T-helper 22 cell (primary cell): ENCODE measurements at regions not wholly inside any gene's neighbourhood (a gene's known extent, or its start where the extent isn't known, plus 50 kb on each side); places are given as distances from the start of the nearest gene placed in this dataset.
"Not testable (repeated sequence)": the region's sequence is repeated elsewhere in the genome, so short reads cannot be mapped to it uniquely, and the experiment has no call there.

Experiments
- DNase-seq: peaks from one replicate; pipeline ENCODE4 v3.0.0-alpha.2; 2020; ENCODE audit warnings: low read depth

GRCh38 chr3:178359728-178360127 lies 176.5 kb upstream of the KCNMB2 start:
- no peak for DNase-seq

GRCh38 chr3:178363048-178363447 lies 173.2 kb upstream of the KCNMB2 start:
- DNase-seq, result not testable (repeated sequence)

GRCh38 chr3:178367817-178368617 lies 168.2 kb upstream of the KCNMB2 start:
- DNase-seq, result no peak

GRCh38 chr3:178369006-178369405 lies 167.2 kb upstream of the KCNMB2 start:
- no peak for DNase-seq

DNA sequence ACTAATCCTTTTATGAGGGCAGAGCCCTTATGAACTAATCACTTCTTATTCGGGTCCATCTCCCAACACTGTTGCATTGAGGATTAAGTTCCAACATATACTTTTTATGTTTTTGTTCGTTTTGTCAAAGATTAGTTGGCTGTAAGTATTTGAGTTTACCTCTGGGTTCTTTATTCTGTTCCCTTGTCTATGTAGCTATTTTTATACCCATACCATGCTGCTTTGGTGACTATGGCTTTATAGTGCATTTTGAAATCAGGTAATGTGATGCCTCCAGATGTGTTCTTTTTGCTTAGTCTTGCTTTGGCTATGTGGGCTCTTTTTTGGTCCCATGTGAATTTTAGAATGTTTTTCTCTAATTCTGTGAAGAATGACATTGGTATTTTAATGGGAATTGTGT lies 166.4 kb upstream of the KCNMB2 start:
- no peak for DNase-seq

DNA sequence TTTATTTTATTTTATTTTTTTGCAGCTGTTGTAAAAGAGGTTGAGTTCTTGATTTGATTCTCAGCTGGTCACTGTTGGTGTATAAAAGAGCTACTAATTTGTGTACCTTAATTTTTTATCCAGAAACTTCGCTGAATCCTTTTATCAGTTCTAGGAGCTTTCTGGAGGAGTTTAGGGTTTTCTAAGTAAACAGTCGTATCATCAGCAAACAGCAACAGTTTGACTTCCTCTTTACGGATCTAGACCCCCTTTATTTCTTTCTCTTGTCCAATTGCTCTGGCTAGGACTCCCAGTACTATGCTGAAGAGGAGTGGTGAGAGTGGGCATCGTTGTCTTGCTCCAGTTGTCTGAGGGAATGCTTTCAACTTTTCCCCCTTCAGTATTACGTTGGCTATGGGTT lies 165.8 kb upstream of the KCNMB2 start:
- no peak for DNase-seq

- DNase-seq, result no peak
These were observed 154.7 kb upstream of the KCNMB2 start for GRCh38 chr3:178381555-178381954.

DNA sequence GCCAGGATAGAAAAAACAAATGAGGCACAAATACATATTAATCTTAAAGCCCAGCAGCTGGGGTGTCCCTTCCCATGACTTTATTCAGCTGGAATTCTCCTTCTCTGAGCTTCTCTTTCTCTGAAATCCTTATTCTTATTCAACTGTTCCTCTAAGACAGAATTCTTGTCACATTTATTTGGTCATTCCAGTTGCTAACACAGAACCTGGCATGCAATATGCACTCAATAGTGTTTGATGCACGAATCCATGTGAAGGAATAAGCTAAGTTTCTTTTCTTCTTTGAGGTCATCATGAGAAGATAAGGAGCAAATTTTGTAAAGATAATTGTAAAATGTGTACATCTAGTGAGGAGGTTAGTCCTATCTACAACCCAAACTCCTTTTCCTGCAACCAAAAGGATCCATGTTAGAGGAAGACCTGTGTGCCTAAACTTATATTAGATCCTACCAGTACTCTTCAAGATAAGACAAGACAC lies 154.2 kb upstream of the KCNMB2 start:
- DNase-seq, result no peak

- DNase-seq, result no peak
These were observed 153.7 kb upstream of the KCNMB2 start for GRCh38 chr3:178382449-178383061.

GRCh38 chr3:178384321-178385230 lies 151.7 kb upstream of the KCNMB2 start:
- DNase-seq, result no peak

GRCh38 chr3:178385280-178385952 lies 150.8 kb upstream of the KCNMB2 start:
- no peak for DNase-seq

- no peak for DNase-seq
These were observed 149.8 kb upstream of the KCNMB2 start for GRCh38 chr3:178386401-178386800.

GRCh38 chr3:178386880-178387279 lies 149.4 kb upstream of the KCNMB2 start:
- DNase-seq, result no peak

GRCh38 chr3:178388473-178388872 lies 147.8 kb upstream of the KCNMB2 start:
- no peak for DNase-seq

DNA sequence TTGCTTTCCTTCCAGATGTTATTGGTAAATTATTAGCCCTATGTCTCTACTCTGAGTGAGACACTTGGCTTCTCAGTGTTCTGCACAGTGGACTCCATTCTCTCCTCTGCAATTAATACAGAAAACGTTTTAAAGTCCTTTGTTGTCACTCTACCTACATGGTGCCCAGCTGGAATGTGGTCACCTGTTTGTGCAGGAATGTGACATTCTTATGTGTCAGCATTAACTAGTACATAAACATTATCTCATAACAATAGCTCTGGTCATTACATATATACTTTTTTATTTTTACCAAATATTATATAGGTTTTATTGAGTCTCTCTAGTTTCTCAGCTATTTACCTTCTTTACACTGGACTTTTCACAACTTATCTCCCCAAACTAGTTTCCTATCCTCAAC lies 147.0 kb upstream of the KCNMB2 start:
- no peak for DNase-seq

DNA sequence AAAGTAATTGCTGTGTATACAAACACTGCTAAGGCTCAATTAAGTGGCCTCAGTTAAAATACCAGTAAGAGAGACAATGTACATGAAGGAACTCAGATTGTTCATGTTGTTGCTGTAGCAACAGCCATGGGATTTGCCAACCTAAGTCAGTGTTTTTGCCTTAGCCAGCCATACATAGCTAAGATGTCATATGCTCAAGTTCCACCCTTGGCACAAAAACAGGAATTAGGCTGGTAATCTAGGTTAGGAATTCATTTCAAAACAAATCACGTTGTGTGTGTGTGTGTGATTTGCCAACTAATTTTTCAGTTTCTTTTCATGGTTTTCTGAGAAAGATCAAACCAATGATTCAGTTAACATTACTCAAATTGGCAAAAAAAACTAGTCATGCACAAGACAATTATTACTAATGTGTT lies 143.7 kb upstream of the KCNMB2 start:
- no peak for DNase-seq

- no peak for DNase-seq
These were observed 143.1 kb upstream of the KCNMB2 start for GRCh38 chr3:178393146-178393545.

- no peak for DNase-seq
These were observed 142.4 kb upstream of the KCNMB2 start for GRCh38 chr3:178393824-178394223.

DNA sequence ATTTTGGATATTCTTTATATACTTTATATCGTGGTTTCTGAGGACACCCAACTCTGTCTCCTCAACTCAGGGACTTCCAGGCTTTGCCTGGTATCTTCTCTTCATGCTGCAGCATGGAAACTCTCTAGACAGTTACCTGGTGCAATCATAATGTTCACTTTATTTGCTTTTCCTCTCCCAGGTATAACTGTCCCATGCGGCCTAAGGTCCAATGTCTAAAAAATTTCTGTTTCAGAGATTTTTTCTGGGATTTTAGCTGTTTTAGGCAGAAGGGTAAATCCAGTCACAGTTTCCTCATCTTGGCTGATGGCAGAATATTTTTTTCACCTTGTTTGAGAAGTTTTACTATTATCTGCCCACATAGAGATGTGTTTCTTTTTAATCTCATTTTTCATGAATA lies 139.9 kb upstream of the KCNMB2 start:
- DNase-seq, result no peak

- DNase-seq, result no peak
These were observed 139.0 kb upstream of the KCNMB2 start for GRCh38 chr3:178397202-178397601.

GRCh38 chr3:178397836-178398235 lies 138.4 kb upstream of the KCNMB2 start:
- DNase-seq, result no peak

DNA sequence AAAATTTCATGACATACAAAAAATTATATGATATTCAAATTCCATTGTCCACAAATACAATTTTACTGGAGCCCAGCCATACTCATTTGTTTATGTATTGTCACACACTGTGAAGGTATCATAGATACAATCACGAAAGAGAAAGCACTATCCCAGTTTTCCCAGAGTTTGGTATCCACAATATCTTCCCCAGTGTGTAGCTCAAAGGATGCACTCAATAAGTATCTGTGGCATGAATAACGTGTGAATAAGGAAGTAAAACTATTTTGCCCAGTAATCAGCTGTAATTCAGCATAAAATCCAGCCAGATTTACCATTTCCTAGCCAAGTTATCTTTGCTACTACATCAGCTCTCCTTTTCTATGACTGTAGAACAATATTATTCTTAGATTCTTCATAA lies 131.3 kb upstream of the KCNMB2 start:
- DNase-seq, result no peak
